Endothelial cell of umbilical vein (primary cell): ENCODE measurements at regions not wholly inside any gene's neighbourhood (a gene's known extent, or its start where the extent isn't known, plus 50 kb on each side); places are given as distances from the start of the nearest gene placed in this dataset.

Source experiments
- POLR2A ChIP-seq: IDR thresholded peaks from 2 replicates; pipeline ENCODE4 v1.6.1; 2012; ENCODE audit warnings: low read depth, mild to moderate bottlenecking, control low read depth, low read length
- TF ChIP-seq, protein P1 (sequence below): IDR thresholded peaks from 2 replicates; pipeline ENCODE4 v1.6.1; 2011; ENCODE audit not compliant: insufficient read depth, insufficient read length
- TF ChIP-seq, protein P2 (sequence below), 2 donors: IDR thresholded peaks; 1 replicate in 1 of 2; 2 replicates in 1 of 2; pipeline ENCODE4 v1.5.1; 2011; ENCODE audit warnings: low read length in 2 of 2, mild to moderate bottlenecking in 2 of 2, moderate library complexity in 2 of 2, control low read depth in 1 of 2, inconsistent platforms in 1 of 2, low read depth in 1 of 2; ENCODE audit not compliant: insufficient read depth in 1 of 2; ENCODE audit errors: extremely low read depth in 1 of 2

DNA sequence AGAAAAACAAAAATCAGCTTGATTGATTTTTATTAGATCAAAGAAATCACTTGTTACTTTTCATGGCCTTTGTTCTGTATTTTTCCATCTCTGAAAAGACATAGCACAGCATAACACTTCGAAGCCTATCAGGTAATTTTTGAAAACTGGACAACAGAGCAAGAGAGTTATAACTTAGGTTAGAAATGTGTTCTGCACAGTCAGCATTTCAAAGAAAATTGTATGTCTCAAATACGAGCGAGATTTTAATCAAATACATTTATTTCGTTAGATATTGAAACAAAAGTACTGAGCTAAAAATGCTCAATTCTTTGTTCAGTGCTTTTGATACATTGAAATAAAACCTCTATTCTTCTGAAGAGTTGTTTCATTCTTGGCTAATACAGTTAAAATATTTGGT is 144.1 kb upstream of the SLC10A2 start:
- TF ChIP-seq, protein P1, sequence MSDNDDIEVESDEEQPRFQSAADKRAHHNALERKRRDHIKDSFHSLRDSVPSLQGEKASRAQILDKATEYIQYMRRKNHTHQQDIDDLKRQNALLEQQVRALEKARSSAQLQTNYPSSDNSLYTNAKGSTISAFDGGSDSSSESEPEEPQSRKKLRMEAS, result no peak
- TF ChIP-seq, protein P2, sequence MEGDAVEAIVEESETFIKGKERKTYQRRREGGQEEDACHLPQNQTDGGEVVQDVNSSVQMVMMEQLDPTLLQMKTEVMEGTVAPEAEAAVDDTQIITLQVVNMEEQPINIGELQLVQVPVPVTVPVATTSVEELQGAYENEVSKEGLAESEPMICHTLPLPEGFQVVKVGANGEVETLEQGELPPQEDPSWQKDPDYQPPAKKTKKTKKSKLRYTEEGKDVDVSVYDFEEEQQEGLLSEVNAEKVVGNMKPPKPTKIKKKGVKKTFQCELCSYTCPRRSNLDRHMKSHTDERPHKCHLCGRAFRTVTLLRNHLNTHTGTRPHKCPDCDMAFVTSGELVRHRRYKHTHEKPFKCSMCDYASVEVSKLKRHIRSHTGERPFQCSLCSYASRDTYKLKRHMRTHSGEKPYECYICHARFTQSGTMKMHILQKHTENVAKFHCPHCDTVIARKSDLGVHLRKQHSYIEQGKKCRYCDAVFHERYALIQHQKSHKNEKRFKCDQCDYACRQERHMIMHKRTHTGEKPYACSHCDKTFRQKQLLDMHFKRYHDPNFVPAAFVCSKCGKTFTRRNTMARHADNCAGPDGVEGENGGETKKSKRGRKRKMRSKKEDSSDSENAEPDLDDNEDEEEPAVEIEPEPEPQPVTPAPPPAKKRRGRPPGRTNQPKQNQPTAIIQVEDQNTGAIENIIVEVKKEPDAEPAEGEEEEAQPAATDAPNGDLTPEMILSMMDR (IDR thresholded peaks at IDR 0.05; ENCODE audit: extremely low read depth in 1 of 2, insufficient read depth in 1 of 2, low read depth in 1 of 2, low read length in 2 of 2), result no peak
- no peak for TF ChIP-seq POLR2A
